Testis (tissue), 2 donors: ENCODE measurements at regions not wholly inside any gene's neighbourhood (a gene's known extent, or its start where the extent isn't known, plus 50 kb on each side); places are given as distances from the start of the nearest gene placed in this dataset.

Source experiments
- POLR2A ChIP-seq: fragments of 450-650 bp; IDR thresholded peaks from one replicate; pipeline ENCODE4 v1.6.1; 2017; ENCODE audit warnings: antibody characterized with exemption, mild to moderate bottlenecking, moderate library complexity
- TF ChIP-seq, protein P1 (sequence below), 3 experiments: fragments of 450-650 bp in 2 of 3; fragments of 200-600 bp in 1 of 3; sonication (generic) in 1 of 3; IDR thresholded peaks; one replicate each; pipeline ENCODE4 v1.5.1; 2016 to 2019; ENCODE audit warnings: antibody characterized with exemption in 3 of 3, mild to moderate bottlenecking in 2 of 3, moderate library complexity in 1 of 3

DNA sequence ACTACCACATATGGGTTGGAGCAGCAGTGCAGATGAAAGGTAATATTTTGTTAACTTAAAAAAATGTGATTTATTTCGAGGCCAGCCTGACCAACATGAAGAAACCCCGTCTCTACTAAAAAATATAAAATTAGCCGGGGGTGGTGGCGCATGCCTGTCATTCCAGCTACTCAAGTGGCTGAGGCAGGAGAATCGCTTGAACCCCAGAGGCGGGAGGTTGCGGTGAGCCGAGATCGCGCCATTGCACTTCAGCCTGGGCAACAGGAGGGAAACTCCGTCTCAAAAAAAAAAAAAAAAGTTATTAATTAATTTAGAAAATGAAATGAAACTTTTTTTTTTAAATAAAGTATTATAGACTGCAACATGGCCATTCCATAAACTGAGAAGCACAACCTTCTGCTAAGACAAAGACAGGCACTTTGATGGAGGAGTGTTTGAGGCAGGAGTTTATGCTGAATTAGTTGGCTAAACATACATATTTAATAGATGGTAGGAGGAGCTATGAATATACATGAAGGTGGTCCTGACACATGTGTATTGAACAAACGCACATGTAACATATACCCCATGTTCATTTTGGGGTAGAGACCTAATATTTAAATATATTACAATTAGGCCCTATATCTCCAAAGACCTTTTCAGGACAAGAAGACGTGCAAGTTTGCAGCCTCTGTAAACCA is 1485.3 kb upstream of the MIR17HG start:
- TF ChIP-seq, protein P1, sequence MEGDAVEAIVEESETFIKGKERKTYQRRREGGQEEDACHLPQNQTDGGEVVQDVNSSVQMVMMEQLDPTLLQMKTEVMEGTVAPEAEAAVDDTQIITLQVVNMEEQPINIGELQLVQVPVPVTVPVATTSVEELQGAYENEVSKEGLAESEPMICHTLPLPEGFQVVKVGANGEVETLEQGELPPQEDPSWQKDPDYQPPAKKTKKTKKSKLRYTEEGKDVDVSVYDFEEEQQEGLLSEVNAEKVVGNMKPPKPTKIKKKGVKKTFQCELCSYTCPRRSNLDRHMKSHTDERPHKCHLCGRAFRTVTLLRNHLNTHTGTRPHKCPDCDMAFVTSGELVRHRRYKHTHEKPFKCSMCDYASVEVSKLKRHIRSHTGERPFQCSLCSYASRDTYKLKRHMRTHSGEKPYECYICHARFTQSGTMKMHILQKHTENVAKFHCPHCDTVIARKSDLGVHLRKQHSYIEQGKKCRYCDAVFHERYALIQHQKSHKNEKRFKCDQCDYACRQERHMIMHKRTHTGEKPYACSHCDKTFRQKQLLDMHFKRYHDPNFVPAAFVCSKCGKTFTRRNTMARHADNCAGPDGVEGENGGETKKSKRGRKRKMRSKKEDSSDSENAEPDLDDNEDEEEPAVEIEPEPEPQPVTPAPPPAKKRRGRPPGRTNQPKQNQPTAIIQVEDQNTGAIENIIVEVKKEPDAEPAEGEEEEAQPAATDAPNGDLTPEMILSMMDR (IDR thresholded peaks at IDR 0.05) = no peak
- TF ChIP-seq POLR2A = no peak
